ENCODE measurements at regions not wholly inside any gene's neighbourhood (a gene's known extent, or its start where the extent isn't known, plus 50 kb on each side); places are given as distances from the start of the nearest gene placed in this dataset.

- Histone ChIP-seq H3K27me3 (ENCODE audit: control insufficient read depth, insufficient read depth, low read length, poor library complexity, severe bottlenecking) (no peaks in the 10 kb centered on the region), H3K9me3 (ENCODE audit: control insufficient read depth, low read length) (no peaks in the 10 kb centered on the region), H3K27ac (ENCODE audit: insufficient read depth, low read depth, low read length, poor library complexity, severe bottlenecking) (no peak overlapping the region), H3K4me1 (ENCODE audit: control insufficient read depth, insufficient read depth, low read length) (no peaks in the 10 kb centered on the region), H3K4me3 (ENCODE audit: insufficient read depth, low read depth, low read length) (no peak overlapping the region), H3K36me3 (ENCODE audit: control insufficient read depth, insufficient read depth, low read length) (no peaks in the 10 kb centered on the region)
- 94 to 95% methylated on average over 2 to 3 of the region's 3 CpGs for WGBS, 2 experiments
Measured at GRCh38 chr4:136742333-136742732, 790.0 kb downstream of the PCDH18 start.

- no peaks in the 10 kb centered on the region for H3K4me1 ChIP-seq (ENCODE audit: control insufficient read depth, insufficient read depth, low read length)
- no peak overlapping the region for H3K27ac ChIP-seq (ENCODE audit: insufficient read depth, low read depth, low read length, poor library complexity, severe bottlenecking)
- WGBS, 2 experiments: 82 to 100% methylated on average over 1 of the region's 2 CpGs
- H3K4me3 ChIP-seq (ENCODE audit: insufficient read depth, low read depth, low read length): no peak overlapping the region
- H3K36me3 ChIP-seq (ENCODE audit: control insufficient read depth, insufficient read depth, low read length): no peaks in the 10 kb centered on the region
- no peaks in the 10 kb centered on the region for H3K9me3 ChIP-seq (ENCODE audit: control insufficient read depth, low read length)
- no peaks in the 10 kb centered on the region for H3K27me3 ChIP-seq (ENCODE audit: control insufficient read depth, insufficient read depth, low read length, poor library complexity, severe bottlenecking)
Measured at GRCh38 chr4:136741468-136741867, 790.8 kb downstream of the PCDH18 start.

- 62 to 79% methylated on average over 3 to 4 of the region's 4 CpGs for WGBS, 2 experiments
- Histone ChIP-seq H3K4me1 (ENCODE audit: control insufficient read depth, insufficient read depth, low read length) (no peaks in the 10 kb centered on the region), H3K36me3 (ENCODE audit: control insufficient read depth, insufficient read depth, low read length) (no peaks in the 10 kb centered on the region), H3K4me3 (ENCODE audit: insufficient read depth, low read depth, low read length) (no peak overlapping the region), H3K9me3 (ENCODE audit: control insufficient read depth, low read length) (no peaks in the 10 kb centered on the region), H3K27me3 (ENCODE audit: control insufficient read depth, insufficient read depth, low read length, poor library complexity, severe bottlenecking) (no peaks in the 10 kb centered on the region), H3K27ac (ENCODE audit: insufficient read depth, low read depth, low read length, poor library complexity, severe bottlenecking) (no peak overlapping the region)
Measured at GRCh38 chr4:136740326-136740725, 792.0 kb downstream of the PCDH18 start.

GRCh38 chr4:136737066-136737465 is 795.2 kb downstream of the PCDH18 start:
- no peaks in the 10 kb centered on the region for H3K9me3 ChIP-seq (ENCODE audit: control insufficient read depth, low read length)
- H3K36me3 ChIP-seq (ENCODE audit: control insufficient read depth, insufficient read depth, low read length): no peaks in the 10 kb centered on the region
- H3K4me3 ChIP-seq (ENCODE audit: insufficient read depth, low read depth, low read length): no peak overlapping the region
- H3K4me1 ChIP-seq (ENCODE audit: control insufficient read depth, insufficient read depth, low read length): no peaks in the 10 kb centered on the region
- H3K27me3 ChIP-seq (ENCODE audit: control insufficient read depth, insufficient read depth, low read length, poor library complexity, severe bottlenecking): no peaks in the 10 kb centered on the region
- no peak overlapping the region for H3K27ac ChIP-seq (ENCODE audit: insufficient read depth, low read depth, low read length, poor library complexity, severe bottlenecking)

- Histone ChIP-seq H3K27ac (ENCODE audit: insufficient read depth, low read depth, low read length, poor library complexity, severe bottlenecking) (no peak overlapping the region), H3K27me3 (ENCODE audit: control insufficient read depth, insufficient read depth, low read length, poor library complexity, severe bottlenecking) (no peaks in the 10 kb centered on the region), H3K4me3 (ENCODE audit: insufficient read depth, low read depth, low read length) (no peak overlapping the region), H3K9me3 (ENCODE audit: control insufficient read depth, low read length) (no peaks in the 10 kb centered on the region), H3K36me3 (ENCODE audit: control insufficient read depth, insufficient read depth, low read length) (no peaks in the 10 kb centered on the region), H3K4me1 (ENCODE audit: control insufficient read depth, insufficient read depth, low read length) (no peaks in the 10 kb centered on the region)
Measured at GRCh38 chr4:136731025-136731424, 801.3 kb downstream of the PCDH18 start.

- H3K9me3 ChIP-seq (ENCODE audit: control insufficient read depth, low read length): no peaks in the 10 kb centered on the region
- H3K4me1 ChIP-seq (ENCODE audit: control insufficient read depth, insufficient read depth, low read length): no peaks in the 10 kb centered on the region
- no peak overlapping the region for H3K4me3 ChIP-seq (ENCODE audit: insufficient read depth, low read depth, low read length)
- no peaks in the 10 kb centered on the region for H3K36me3 ChIP-seq (ENCODE audit: control insufficient read depth, insufficient read depth, low read length)
- no peaks in the 10 kb centered on the region for H3K27me3 ChIP-seq (ENCODE audit: control insufficient read depth, insufficient read depth, low read length, poor library complexity, severe bottlenecking)
- 90 to 91% methylated on average over 2 to 4 of the region's 4 CpGs for WGBS, 2 experiments
- H3K27ac ChIP-seq (ENCODE audit: insufficient read depth, low read depth, low read length, poor library complexity, severe bottlenecking): no peak overlapping the region
Measured at GRCh38 chr4:136725286-136726081, 806.8 kb downstream of the PCDH18 start.

- Histone ChIP-seq H3K4me1 (ENCODE audit: control insufficient read depth, insufficient read depth, low read length) (no peaks in the 10 kb centered on the region), H3K4me3 (ENCODE audit: insufficient read depth, low read depth, low read length) (no peak overlapping the region), H3K9me3 (ENCODE audit: control insufficient read depth, low read length) (no peaks in the 10 kb centered on the region), H3K27me3 (ENCODE audit: control insufficient read depth, insufficient read depth, low read length, poor library complexity, severe bottlenecking) (no peaks in the 10 kb centered on the region), H3K36me3 (ENCODE audit: control insufficient read depth, insufficient read depth, low read length) (no peaks in the 10 kb centered on the region), H3K27ac (ENCODE audit: insufficient read depth, low read depth, low read length, poor library complexity, severe bottlenecking) (no peak overlapping the region)
- WGBS, 2 experiments: 67 to 85% methylated on average over 1 of the region's 1 CpG
Measured at GRCh38 chr4:136713140-136713539, 819.2 kb downstream of the PCDH18 start.

GRCh38 chr4:136709897-136710296 is 822.4 kb downstream of the PCDH18 start:
- Histone ChIP-seq H3K27me3 (ENCODE audit: control insufficient read depth, insufficient read depth, low read length, poor library complexity, severe bottlenecking) (no peaks in the 10 kb centered on the region), H3K4me3 (ENCODE audit: insufficient read depth, low read depth, low read length) (no peak overlapping the region), H3K9me3 (ENCODE audit: control insufficient read depth, low read length) (no peaks in the 10 kb centered on the region), H3K36me3 (ENCODE audit: control insufficient read depth, insufficient read depth, low read length) (no peaks in the 10 kb centered on the region), H3K4me1 (ENCODE audit: control insufficient read depth, insufficient read depth, low read length) (no peaks in the 10 kb centered on the region), H3K27ac (ENCODE audit: insufficient read depth, low read depth, low read length, poor library complexity, severe bottlenecking) (no peak overlapping the region)
- WGBS, 2 experiments: 86 to 100% methylated on average over 1 of the region's 1 CpG

GRCh38 chr4:136706942-136707341 is 825.4 kb downstream of the PCDH18 start:
- 97 to 98% methylated on average over 7 of the region's 7 CpGs for WGBS, 2 experiments
- H3K36me3 ChIP-seq (ENCODE audit: control insufficient read depth, insufficient read depth, low read length): no peaks in the 10 kb centered on the region

GRCh38 chr4:136699905-136700304 is 832.4 kb downstream of the PCDH18 start:
- Histone ChIP-seq H3K27me3 (ENCODE audit: control insufficient read depth, insufficient read depth, low read length, poor library complexity, severe bottlenecking) (no peaks in the 10 kb centered on the region), H3K27ac (ENCODE audit: insufficient read depth, low read depth, low read length, poor library complexity, severe bottlenecking) (no peak overlapping the region), H3K4me3 (ENCODE audit: insufficient read depth, low read depth, low read length) (no peak overlapping the region), H3K9me3 (ENCODE audit: control insufficient read depth, low read length) (no peaks in the 10 kb centered on the region), H3K36me3 (ENCODE audit: control insufficient read depth, insufficient read depth, low read length) (no peaks in the 10 kb centered on the region), H3K4me1 (ENCODE audit: control insufficient read depth, insufficient read depth, low read length) (no peaks in the 10 kb centered on the region)
- WGBS, 2 experiments: 89 to 93% methylated on average over 3 of the region's 3 CpGs

More at GRCh38 chr4:136706942-136707341, 825.4 kb downstream of the PCDH18 start:
- Histone ChIP-seq H3K27ac (ENCODE audit: insufficient read depth, low read depth, low read length, poor library complexity, severe bottlenecking) (no peak overlapping the region), H3K9me3 (ENCODE audit: control insufficient read depth, low read length) (no peaks in the 10 kb centered on the region), H3K4me1 (ENCODE audit: control insufficient read depth, insufficient read depth, low read length) (no peaks in the 10 kb centered on the region), H3K27me3 (ENCODE audit: control insufficient read depth, insufficient read depth, low read length, poor library complexity, severe bottlenecking) (no peaks in the 10 kb centered on the region), H3K4me3 (ENCODE audit: insufficient read depth, low read depth, low read length) (no peak overlapping the region)
